NCI-H1092 (cell line): ENCODE measurements at regions not wholly inside any gene's neighbourhood (a gene's known extent, or its start where the extent isn't known, plus 50 kb on each side); places are given as distances from the start of the nearest gene placed in this dataset.

Experiments
- DNase-seq: peaks from one replicate; lab custom pipeline; 2025; lab: John Stamatoyannopoulos, UW

GRCh38 chr10:121179006-121179405 lies 327.8 kb downstream of the WDR11 start:
- no peak for DNase-seq

GRCh38 chr10:121182219-121182618 lies 331.1 kb downstream of the WDR11 start:
- DNase-seq = no peak

GRCh38 chr10:121183236-121183635 lies 332.1 kb downstream of the WDR11 start:
- DNase-seq = peak; percentile 67

GRCh38 chr10:121183707-121184106 lies 332.5 kb downstream of the WDR11 start:
- DNase-seq = no peak

- no peak for DNase-seq
These were observed 334.8 kb downstream of the WDR11 start for GRCh38 chr10:121185816-121186455.

GRCh38 chr10:121187391-121187790 lies 336.2 kb downstream of the WDR11 start:
- no peak for DNase-seq

GRCh38 chr10:121188005-121188404 lies 336.8 kb downstream of the WDR11 start:
- no peak for DNase-seq

- DNase-seq = no peak
These were observed 337.9 kb downstream of the WDR11 start for GRCh38 chr10:121189066-121189465.

GRCh38 chr10:121194696-121195523 lies 343.7 kb downstream of the WDR11 start:
- DNase-seq = no peak

GRCh38 chr10:121195524-121195910 lies 344.4 kb downstream of the WDR11 start:
- DNase-seq = no peak

GRCh38 chr10:121199081-121199480 lies 347.9 kb downstream of the WDR11 start:
- DNase-seq = no peak

GRCh38 chr10:121205625-121206024 lies 354.5 kb downstream of the WDR11 start:
- no peak for DNase-seq

GRCh38 chr10:121211446-121211845 lies 360.3 kb downstream of the WDR11 start:
- DNase-seq = no peak

GRCh38 chr10:121213437-121213836 lies 362.3 kb downstream of the WDR11 start:
- DNase-seq = no peak

GRCh38 chr10:121216295-121216694 lies 365.1 kb downstream of the WDR11 start:
- DNase-seq = no peak

GRCh38 chr10:121216721-121217181 lies 365.6 kb downstream of the WDR11 start:
- no peak for DNase-seq

- DNase-seq = no peak
These were observed 366.2 kb downstream of the WDR11 start for GRCh38 chr10:121217331-121217730.

GRCh38 chr10:121221072-121221471 lies 369.9 kb downstream of the WDR11 start:
- DNase-seq = no peak

- DNase-seq = no peak
These were observed 370.8 kb downstream of the WDR11 start for GRCh38 chr10:121221991-121222390.

GRCh38 chr10:121222842-121223241 lies 371.7 kb downstream of the WDR11 start:
- no peak for DNase-seq

GRCh38 chr10:121231079-121231478 lies 367.2 kb downstream of the FGFR2 start:
- DNase-seq = no peak

GRCh38 chr10:121232494-121232893 lies 365.8 kb downstream of the FGFR2 start:
- DNase-seq = no peak

- DNase-seq = no peak
These were observed 362.6 kb downstream of the FGFR2 start for GRCh38 chr10:121235692-121236091.
